GM18517 (cell line): ENCODE measurements at regions not wholly inside any gene's neighbourhood (a gene's known extent, or its start where the extent isn't known, plus 50 kb on each side); places are given as distances from the start of the nearest gene placed in this dataset.

Source experiments
- ATAC-seq: cut with Tn5 transposase; IDR thresholded peaks from one replicate; pipeline ENCODE4 v1.9.1; 2021; ENCODE audit warnings: mild to moderate bottlenecking, moderate library complexity; ENCODE audit not compliant: unreplicated experiment

- ATAC-seq = no peak
These were observed 109.1 kb upstream of the ZNF438 start for GRCh38 chr10:31140716-31141115.

GRCh38 chr10:31142026-31142425 is 110.4 kb upstream of the ZNF438 start:
- no peak for ATAC-seq

GRCh38 chr10:31143331-31143935 is 111.8 kb upstream of the ZNF438 start:
- no peak for ATAC-seq

GRCh38 chr10:31145986-31146385 is 114.3 kb upstream of the ZNF438 start:
- no peak for ATAC-seq

GRCh38 chr10:31146491-31147209 is 115.0 kb upstream of the ZNF438 start:
- ATAC-seq = no peak

- no peak for ATAC-seq
These were observed 115.5 kb upstream of the ZNF438 start for GRCh38 chr10:31147210-31147608.

- ATAC-seq = no peak
These were observed 117.3 kb upstream of the ZNF438 start for GRCh38 chr10:31148951-31149350.

- ATAC-seq = no peak
These were observed 118.3 kb upstream of the ZNF438 start for GRCh38 chr10:31149835-31150512.

- ATAC-seq = no peak
These were observed 119.6 kb upstream of the ZNF438 start for GRCh38 chr10:31151301-31151700.

- no peak for ATAC-seq
These were observed 120.9 kb upstream of the ZNF438 start for GRCh38 chr10:31152421-31153135.

- no peak for ATAC-seq
These were observed 121.5 kb upstream of the ZNF438 start for GRCh38 chr10:31153161-31153560.

- ATAC-seq = no peak
These were observed 122.0 kb upstream of the ZNF438 start for GRCh38 chr10:31153692-31154091.

GRCh38 chr10:31154996-31155395 is 123.3 kb upstream of the ZNF438 start:
- ATAC-seq = no peak

GRCh38 chr10:31157123-31158010 is 125.7 kb upstream of the ZNF438 start:
- no peak for ATAC-seq

GRCh38 chr10:31158011-31158658 is 126.5 kb upstream of the ZNF438 start:
- ATAC-seq = no peak

GRCh38 chr10:31166606-31167005 is 134.9 kb upstream of the ZNF438 start:
- no peak for ATAC-seq

GRCh38 chr10:31170636-31171035 is 139.0 kb upstream of the ZNF438 start:
- no peak for ATAC-seq

- no peak for ATAC-seq
These were observed 139.9 kb upstream of the ZNF438 start for GRCh38 chr10:31171402-31172083.

GRCh38 chr10:31172925-31173324 is 141.3 kb upstream of the ZNF438 start:
- no peak for ATAC-seq
